NT2/D1 (cell line): ENCODE measurements at regions not wholly inside any gene's neighbourhood (a gene's known extent, or its start where the extent isn't known, plus 50 kb on each side); places are given as distances from the start of the nearest gene placed in this dataset.

Experiments
- YY1 ChIP-seq: IDR thresholded peaks from 2 replicates; pipeline ENCODE4 v1.6.1; 2011; ENCODE audit not compliant: insufficient read length, insufficient read depth
- ZNF274 ChIP-seq: IDR thresholded peaks from 2 replicates; pipeline ENCODE4 v1.6.1; 2011; ENCODE audit warnings: mild to moderate bottlenecking, low read depth, low read length

DNA sequence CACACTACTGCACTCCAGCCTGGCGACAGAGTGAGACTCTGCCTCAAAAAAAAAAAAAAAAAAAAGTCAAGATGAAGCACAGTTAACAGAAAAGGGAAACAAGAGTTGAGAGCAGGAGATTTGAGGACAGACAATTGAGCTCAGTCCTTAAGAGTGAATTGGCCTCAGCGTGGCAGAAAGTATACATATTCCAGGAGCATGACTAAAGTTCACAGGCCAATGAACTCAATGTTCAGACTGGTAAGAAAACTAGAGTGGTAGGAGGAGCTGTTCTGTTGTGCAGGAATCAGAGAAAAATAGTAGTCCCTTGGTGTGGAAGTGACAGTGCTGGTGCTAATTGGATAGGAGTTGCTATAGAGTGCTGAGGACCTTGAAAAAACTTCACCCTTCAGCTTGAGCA is 60.0 kb downstream of the NRN1 start:
- TF ChIP-seq ZNF274, result no peak
- TF ChIP-seq YY1, result no peak
